ENCODE measurements at regions not wholly inside any gene's neighbourhood (a gene's known extent, or its start where the extent isn't known, plus 50 kb on each side); places are given as distances from the start of the nearest gene placed in this dataset.
"Not testable (repeated sequence)": the region's sequence is repeated elsewhere in the genome, so short reads cannot be mapped to it uniquely, and the experiment has no call there.

GRCh38 chr17:13659051-13659450 lies 57.3 kb upstream of the HS3ST3A1 start:
- not testable (repeated sequence) for DNase-seq

- no peak for DNase-seq
These were observed 64.3 kb upstream of the HS3ST3A1 start for GRCh38 chr17:13665872-13666635.

GRCh38 chr17:13671341-13671740 lies 69.6 kb upstream of the HS3ST3A1 start:
- DNase-seq: no peak

- no peak for DNase-seq
These were observed 70.0 kb upstream of the HS3ST3A1 start for GRCh38 chr17:13671771-13672170.

DNA sequence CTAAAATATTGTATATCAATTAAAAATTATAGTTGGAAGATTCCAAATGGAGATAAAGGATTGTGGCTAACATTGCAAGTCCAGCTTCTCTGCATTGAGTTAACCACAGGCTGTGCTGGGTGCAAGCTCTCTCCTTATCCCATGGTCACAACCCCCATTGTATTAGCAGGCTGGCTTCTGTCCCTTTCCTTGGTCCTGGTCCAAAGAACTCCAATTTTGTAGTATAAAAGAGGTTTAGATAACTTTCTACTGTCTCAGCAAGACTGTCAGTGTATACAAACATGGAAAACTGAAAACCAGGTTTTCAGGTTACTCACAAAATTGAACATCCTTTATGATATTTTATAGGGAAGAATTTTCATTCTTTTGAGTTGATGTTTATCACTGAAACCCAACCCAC lies 76.6 kb upstream of the HS3ST3A1 start:
- DNase-seq: no peak

GRCh38 chr17:13678841-13679240 lies 77.1 kb upstream of the HS3ST3A1 start:
- DNase-seq: no peak

- DNase-seq: no peak
These were observed 87.0 kb upstream of the HS3ST3A1 start for GRCh38 chr17:13688716-13689115.

DNA sequence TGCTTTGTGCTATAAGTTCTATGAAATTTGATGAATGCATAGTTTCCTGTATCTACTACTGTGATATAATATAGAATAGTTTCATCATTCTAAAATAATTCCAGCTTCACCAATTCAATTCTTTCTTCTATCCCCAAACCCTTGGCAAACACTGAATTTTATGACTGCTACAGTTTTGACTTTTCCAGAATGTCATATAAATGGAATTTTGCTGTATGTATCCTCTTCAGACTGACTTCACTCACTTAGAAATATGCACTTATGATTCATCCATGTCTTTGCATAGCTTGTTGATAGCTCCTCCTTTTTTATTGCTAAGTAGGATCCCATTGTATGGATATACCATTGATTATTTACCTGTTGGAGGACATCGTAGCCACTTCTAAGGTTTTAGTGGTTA lies 89.1 kb upstream of the HS3ST3A1 start:
- DNase-seq: no peak

DNA sequence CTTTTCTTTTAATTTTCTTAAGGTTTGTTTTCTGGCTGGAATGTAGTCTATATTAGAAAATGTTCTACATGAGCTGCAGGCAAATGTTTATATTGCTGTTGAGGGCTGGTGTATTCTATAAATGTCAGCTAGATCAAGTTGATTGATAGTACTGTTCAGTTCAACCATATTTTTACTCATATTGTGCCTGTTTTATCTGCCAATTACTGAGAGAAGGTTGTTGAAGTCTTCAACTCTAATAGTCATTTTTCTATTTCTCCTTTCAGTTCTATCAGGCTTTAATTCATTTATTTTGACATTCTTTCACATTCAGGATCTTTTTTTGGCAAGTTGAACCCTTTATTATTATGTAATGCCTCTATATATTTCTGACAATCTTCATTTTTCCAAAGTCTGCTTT lies 93.2 kb upstream of the HS3ST3A1 start:
- no peak for DNase-seq

- DNase-seq: no peak
These were observed 97.1 kb upstream of the HS3ST3A1 start for GRCh38 chr17:13698832-13699231.

- no peak for DNase-seq
These were observed 97.5 kb upstream of the HS3ST3A1 start for GRCh38 chr17:13699261-13699660.

- no peak for DNase-seq
These were observed 100.5 kb upstream of the HS3ST3A1 start for GRCh38 chr17:13702266-13702665.

- DNase-seq: no peak
These were observed 102.6 kb upstream of the HS3ST3A1 start for GRCh38 chr17:13704333-13704732.

- DNase-seq: no peak
These were observed 103.5 kb upstream of the HS3ST3A1 start for GRCh38 chr17:13705221-13705620.

GRCh38 chr17:13721705-13722104 lies 120.0 kb upstream of the HS3ST3A1 start:
- no peak for DNase-seq

DNA sequence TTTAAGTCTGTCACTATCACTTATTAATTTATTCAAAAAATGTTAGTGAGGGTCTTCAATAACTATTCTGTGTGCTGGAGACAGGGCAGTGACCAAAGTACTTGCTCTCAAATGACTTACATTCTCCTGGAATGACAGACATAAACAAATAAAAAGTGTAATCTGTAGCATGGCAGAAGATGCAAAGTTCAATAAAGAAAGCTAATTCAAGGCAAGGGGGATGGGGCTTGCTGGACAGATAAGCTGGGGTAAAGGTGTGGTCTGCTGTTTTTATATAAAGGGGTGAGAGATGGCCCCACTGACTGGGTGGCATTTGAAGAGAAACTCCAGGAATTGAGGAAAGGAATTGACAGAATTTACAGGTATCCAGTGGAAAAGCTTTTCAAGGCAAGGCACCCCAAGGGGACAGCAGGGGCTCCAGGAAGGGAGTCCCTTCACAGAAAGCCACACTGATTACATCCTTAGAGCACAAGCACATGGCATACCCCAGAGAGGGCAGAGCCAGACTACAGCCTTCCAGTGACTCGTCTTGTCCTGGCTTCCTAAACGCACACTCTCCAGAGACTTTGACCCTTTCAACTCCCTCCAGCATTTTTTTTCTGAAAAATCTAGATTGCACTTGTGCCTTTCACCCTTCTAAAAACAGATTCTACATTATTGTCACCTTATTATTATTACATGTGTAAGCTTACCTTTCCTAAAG lies 123.7 kb upstream of the HS3ST3A1 start:
- DNase-seq: no peak

GRCh38 chr17:13727441-13728171 lies 125.9 kb upstream of the HS3ST3A1 start:
- DNase-seq: no peak

DNA sequence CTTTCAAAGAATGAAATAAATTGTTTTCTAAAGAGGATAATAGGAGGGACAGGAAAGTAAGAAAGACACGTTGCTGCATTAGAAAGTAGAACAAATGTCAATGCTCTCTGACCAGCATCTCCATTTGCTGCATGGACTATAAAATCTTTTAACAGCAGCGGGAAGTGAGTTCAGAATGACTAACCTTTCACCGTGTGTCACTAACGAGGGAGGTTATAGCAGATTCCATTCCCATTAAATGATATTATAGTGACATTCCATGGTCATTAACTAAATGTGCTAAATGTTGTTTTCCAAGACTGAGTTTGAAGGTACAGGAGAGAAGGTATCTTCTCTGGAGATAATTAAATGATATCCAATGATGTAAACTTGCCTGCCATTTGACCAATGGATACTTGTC lies 127.1 kb upstream of the HS3ST3A1 start:
- DNase-seq: no peak

- DNase-seq: no peak
These were observed 127.9 kb upstream of the HS3ST3A1 start for GRCh38 chr17:13729466-13730134.

GRCh38 chr17:13734880-13735279 lies 133.2 kb upstream of the HS3ST3A1 start:
- DNase-seq: no peak

GRCh38 chr17:13735444-13735843 lies 133.7 kb upstream of the HS3ST3A1 start:
- no peak for DNase-seq

- no peak for DNase-seq
These were observed 134.1 kb upstream of the HS3ST3A1 start for GRCh38 chr17:13735861-13736260.

DNA sequence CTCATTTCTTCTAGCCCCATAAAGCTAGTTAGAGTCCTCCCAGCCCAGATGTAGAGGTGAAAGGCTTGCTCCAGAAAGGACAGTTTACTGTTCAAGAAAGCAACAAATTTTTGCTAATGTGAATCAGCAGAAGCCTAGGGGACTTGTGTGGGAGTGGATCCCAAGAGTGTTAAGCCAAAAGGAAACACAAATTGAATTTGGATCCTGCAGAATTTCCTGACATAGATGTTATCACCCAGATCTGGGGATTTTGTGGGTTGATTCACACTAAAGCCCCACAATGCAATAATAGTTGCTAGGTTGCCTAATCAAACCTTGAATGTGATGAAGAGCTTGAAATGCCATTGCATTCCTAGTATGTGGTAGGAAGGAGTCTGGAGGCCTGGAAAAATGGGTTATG lies 135.2 kb upstream of the HS3ST3A1 start:
- no peak for DNase-seq
